CD14-positive monocyte (primary cell): ENCODE measurements at regions not wholly inside any gene's neighbourhood (a gene's known extent, or its start where the extent isn't known, plus 50 kb on each side); places are given as distances from the start of the nearest gene placed in this dataset.
"Not testable (repeated sequence)": the region's sequence is repeated elsewhere in the genome, so short reads cannot be mapped to it uniquely, and the experiment has no call there.

ENCODE experiments used
- DNase-seq, 3 donors: peaks; one replicate each; pipeline ENCODE4 v3.0.0-alpha.2; 2011 to 2022
- H2AFZ ChIP-seq: 2 replicates; pipeline ENCODE4 v1.6.0; 2012; ENCODE audit warnings: mild to moderate bottlenecking, low read depth, low read length, inconsistent platforms; ENCODE audit not compliant: insufficient read depth, poor library complexity, severe bottlenecking
- H3K27ac ChIP-seq, 2 donors: 1 replicate in 1 of 2; 2 replicates in 1 of 2; pipeline ENCODE4 v1.5.1; 2012 to 2013; ENCODE audit warnings: low read length in 2 of 2, control low read depth in 1 of 2, inconsistent platforms in 1 of 2, low read depth in 1 of 2, mild to moderate bottlenecking in 1 of 2
- H3K27me3 ChIP-seq, 2 donors: one replicate each; pipeline versions ENCODE4 v1.6.0 to v1.6.1; 2011 to 2013; ENCODE audit warnings: low read length in 2 of 2; ENCODE audit not compliant: control insufficient read depth in 2 of 2, insufficient read depth in 2 of 2
- H3K36me3 ChIP-seq, 2 donors: replicated peaks in 1 of 2; 1 replicate in 1 of 2; 2 replicates in 1 of 2; pipeline versions ENCODE4 v1.5.1 to v1.6.1; 2012 to 2013; ENCODE audit warnings: low read length in 2 of 2, control low read depth in 1 of 2, inconsistent platforms in 1 of 2, mild to moderate bottlenecking in 1 of 2; ENCODE audit not compliant: insufficient read depth in 2 of 2, control insufficient read depth in 1 of 2
- H3K4me1 ChIP-seq, 2 donors: 1 replicate in 1 of 2; 2 replicates in 1 of 2; pipeline versions ENCODE4 v1.5.1 to v1.6.1; 2012 to 2013; ENCODE audit warnings: low read length in 2 of 2, control low read depth in 1 of 2, inconsistent platforms in 1 of 2, mild to moderate bottlenecking in 1 of 2, moderate library complexity in 1 of 2; ENCODE audit not compliant: insufficient read depth in 2 of 2, control insufficient read depth in 1 of 2
- H3K4me2 ChIP-seq: replicated peaks from 2 replicates; pipeline ENCODE3; 2012; ENCODE audit warnings: low read length, moderate library complexity, mild to moderate bottlenecking; ENCODE audit not compliant: poor library complexity, severe bottlenecking; ENCODE audit errors: extremely low read depth
- H3K4me3 ChIP-seq, 3 experiments: fragments of 200-600 bp in 1 of 3; sonication (generic) in 1 of 3; replicated peaks in 1 of 3; 1 replicate in 2 of 3; 2 replicates in 1 of 3; pipeline ENCODE4 v1.5.1; 2011 to 2013; ENCODE audit warnings: low read length in 3 of 3, mild to moderate bottlenecking in 3 of 3, control low read depth in 2 of 3, low read depth in 2 of 3, inconsistent platforms in 1 of 3, moderate library complexity in 1 of 3
- H3K79me2 ChIP-seq: 2 replicates; pipeline ENCODE4 v1.6.0; 2012; ENCODE audit warnings: mild to moderate bottlenecking, control low read depth, inconsistent platforms, low read length, moderate library complexity; ENCODE audit not compliant: insufficient read depth
- H3K9ac ChIP-seq: 2 replicates; pipeline ENCODE4 v1.6.0; 2017; ENCODE audit warnings: low read length, mild to moderate bottlenecking; ENCODE audit not compliant: insufficient read depth, poor library complexity, severe bottlenecking
- H3K9me3 ChIP-seq, 2 donors: replicated peaks in 1 of 2; 1 replicate in 1 of 2; 2 replicates in 1 of 2; pipeline versions ENCODE4 v1.5.1 to v1.6.1; 2012 to 2013; ENCODE audit warnings: low read length in 2 of 2, control low read depth in 1 of 2; ENCODE audit not compliant: control insufficient read depth in 1 of 2, insufficient read depth in 1 of 2
- H4K20me1 ChIP-seq: 2 replicates; pipeline ENCODE4 v1.6.0; 2012; ENCODE audit warnings: mild to moderate bottlenecking, low read length, control low read depth, moderate library complexity; ENCODE audit not compliant: insufficient read depth
- H3K27ac Mint-ChIP-seq, 7 donors: one replicate each; pipeline ENCODE4 v1.8.0; 2020; ENCODE audit warnings: mild to moderate bottlenecking in 7 of 7, mixed read lengths in 7 of 7, moderate library complexity in 6 of 7, inconsistent platforms in 2 of 7
- H3K27me3 Mint-ChIP-seq, 3 donors: one replicate each; pipeline ENCODE4 v1.8.0; 2021 to 2022; ENCODE audit warnings: low read depth in 3 of 3, mild to moderate bottlenecking in 3 of 3, mixed read lengths in 3 of 3, moderate library complexity in 3 of 3, inconsistent platforms in 1 of 3
- H3K36me3 Mint-ChIP-seq, 2 donors: one replicate each; pipeline ENCODE4 v1.8.0; 2020; ENCODE audit warnings: mixed read lengths in 2 of 2, inconsistent platforms in 1 of 2, mild to moderate bottlenecking in 1 of 2
- H3K4me1 Mint-ChIP-seq: one replicate; pipeline ENCODE4 v1.8.0; 2020; ENCODE audit warnings: mild to moderate bottlenecking, mixed read lengths
- H3K4me3 Mint-ChIP-seq, 2 donors: one replicate each; pipeline ENCODE4 v1.8.0; 2020; ENCODE audit warnings: mild to moderate bottlenecking in 2 of 2, mixed read lengths in 2 of 2, moderate library complexity in 1 of 2
- H3K9me3 Mint-ChIP-seq, 7 donors: one replicate each; pipeline ENCODE4 v1.8.0; 2020 to 2022; ENCODE audit warnings: mixed read lengths in 7 of 7, mild to moderate bottlenecking in 6 of 7, moderate library complexity in 6 of 7, inconsistent platforms in 2 of 7
- CTCF ChIP-seq: fragments of 200-600 bp; IDR thresholded peaks from one replicate; pipeline ENCODE4 v1.8.0; 2022; ENCODE audit warnings: antibody characterized with exemption, mild to moderate bottlenecking
- WGBS: methylation state at CpG from one replicate; pipeline ENCODE4 v1.1.5; 2013; ENCODE audit warnings: missing lambda C conversion rate; ENCODE audit not compliant: insufficient coverage; 5-methylcytosine and 5-hydroxymethylcytosine counted together
- intact Hi-C, 2 donors: fragments of 100-400 bp; cut with micrococcal nuclease; formaldehyde crosslinking; loops; one replicate each; pipeline versions ENCODE4 v1.15.0 to v1.15.1; 2023

- peaks cover 0 to 8% (median 2%) of the 10 kb centered on the region in 7 donors for H3K9me3 Mint-ChIP-seq
- H3K9ac ChIP-seq = no peak overlapping the region
- no peak for TF ChIP-seq CTCF
- H3K9me3 ChIP-seq = no peaks in the 10 kb centered on the region
- H3K27me3 ChIP-seq = no peaks in the 10 kb centered on the region
- H3K4me1 ChIP-seq = peaks cover 42 to 44% of the 10 kb centered on the region in 2 donors
- peak in 1 of 3 donors; percentile 13 for DNase-seq
- H4K20me1 ChIP-seq = no peaks in the 10 kb centered on the region
- intact Hi-C loops = loop anchor here in 1 of 2 donors (10.0 kb wide), 1 partner anchor 50 kb away; no protein-coding TSS in a partner anchor
- H3K4me3 ChIP-seq = no peak overlapping the region
- WGBS = 40% methylated on average over 1 of the region's 2 CpGs
- peaks cover 58% of the 10 kb centered on the region for H3K4me1 Mint-ChIP-seq
- H2AFZ ChIP-seq = peak overlapping the region; percentile 43
- H3K4me2 ChIP-seq = no peak overlapping the region
- H3K36me3 ChIP-seq = no peaks in the 10 kb centered on the region
- H3K27me3 Mint-ChIP-seq = peaks cover 0 to 1% (median 0%) of the 10 kb centered on the region in 3 donors
- H3K79me2 ChIP-seq = no peaks in the 10 kb centered on the region
- peaks cover 0 to 1% of the 10 kb centered on the region in 2 donors for H3K36me3 Mint-ChIP-seq
- peak overlapping the region in 6 of 7 donors; percentile 20 to 81 (median 38) for H3K27ac Mint-ChIP-seq
- H3K4me3 Mint-ChIP-seq = no peak overlapping the region
- peak overlapping the region in 1 of 2 donors; percentile 47 for H3K27ac ChIP-seq
Observed at GRCh38 chr11:121374286-121374985, 77.7 kb upstream of the SORL1 start.

GRCh38 chr11:121376130-121376529 lies 76.0 kb upstream of the SORL1 start:
- H3K79me2 ChIP-seq = no peaks in the 10 kb centered on the region
- intact Hi-C loops = loop anchor here in 1 of 2 donors (10.0 kb wide), 1 partner anchor 51 kb away; no protein-coding TSS in a partner anchor
- Mint-ChIP-seq H3K27ac (peak overlapping the region in 6 of 7 donors; percentile 41 to 85 (median 62)), H3K4me1 (peaks cover 49% of the 10 kb centered on the region), H3K27me3 (peaks cover 0 to 1% (median 0%) of the 10 kb centered on the region in 3 donors), H3K4me3 (no peak overlapping the region), H3K9me3 (peaks cover 0 to 5% (median 0%) of the 10 kb centered on the region in 7 donors), H3K36me3 (peaks cover 0 to 1% of the 10 kb centered on the region in 2 donors)
- DNase-seq = peak; percentile 37 to 68 (median 58)
- H3K4me3 ChIP-seq = peak overlapping the region in 1 of 3 experiments; percentile 9
- no peak overlapping the region for H3K9ac ChIP-seq
- no peak overlapping the region for H3K4me2 ChIP-seq
- H2AFZ ChIP-seq = peak overlapping the region; percentile 81
- 0% methylated on average over 1 of the region's 3 CpGs for WGBS
- peak overlapping the region in 1 of 2 donors; percentile 56 for H3K27ac ChIP-seq
- H4K20me1 ChIP-seq = no peaks in the 10 kb centered on the region
- H3K9me3 ChIP-seq = no peaks in the 10 kb centered on the region
- no peaks in the 10 kb centered on the region for H3K36me3 ChIP-seq
- no peak for TF ChIP-seq CTCF
- peaks cover 40 to 41% of the 10 kb centered on the region in 2 donors for H3K4me1 ChIP-seq
- no peaks in the 10 kb centered on the region for H3K27me3 ChIP-seq

- H3K4me1 ChIP-seq = peaks cover 20 to 21% of the 10 kb centered on the region in 2 donors
- H3K9me3 ChIP-seq, H3K36me3 Mint-ChIP-seq, H3K9me3 Mint-ChIP-seq, H3K79me2 ChIP-seq, H3K4me2 ChIP-seq, H3K4me3 ChIP-seq, H3K27me3 Mint-ChIP-seq, H3K36me3 ChIP-seq, H3K9ac ChIP-seq, H2AFZ ChIP-seq, H3K4me3 Mint-ChIP-seq, H3K27ac Mint-ChIP-seq, H4K20me1 ChIP-seq, DNase-seq, H3K27me3 ChIP-seq, H3K27ac ChIP-seq: not testable (repeated sequence)
- peaks cover 28% of the 10 kb centered on the region for H3K4me1 Mint-ChIP-seq
- 100% methylated on average over 2 of the region's 2 CpGs for WGBS
- intact Hi-C loops = loop anchor here in 1 of 2 donors (10.0 kb wide), 1 partner anchor 54 kb away; no protein-coding TSS in a partner anchor
Observed at GRCh38 chr11:121379145-121379810, 72.8 kb upstream of the SORL1 start.
